Activated B cell treated with CpG ODN at 0.5 μM for 24 hours (primary cell): ENCODE measurements at regions not wholly inside any gene's neighbourhood (a gene's known extent, or its start where the extent isn't known, plus 50 kb on each side); places are given as distances from the start of the nearest gene placed in this dataset.

Experiments
- ATAC-seq: fragments of 200-7000 bp; cut with Tn5 transposase; one replicate; pipeline ENCODE4 v1.10.0; 2021; ENCODE audit warnings: low read depth, mild to moderate bottlenecking, moderate library complexity
- CTCF ChIA-PET: fragments of 350-600 bp; sonication (Branson Sonifier 250); formaldehyde crosslinking; loops from one replicate; lab custom pipeline; 2021; ENCODE audit warnings: antibody characterized with exemption; lab: Charles Lee
- POLR2A ChIA-PET: fragments of 350-600 bp; sonication (Branson Sonifier 250); formaldehyde crosslinking; loops from one replicate; lab custom pipeline; 2021; ENCODE audit warnings: antibody characterized with exemption; lab: Charles Lee
- DNase-seq: peaks from one replicate; pipeline ENCODE4 v3.0.0; 2022
- H3K27ac Mint-ChIP-seq: one replicate; pipeline ENCODE4 v1.8.0; 2020; ENCODE audit warnings: mixed read lengths
- H3K27me3 Mint-ChIP-seq: one replicate; pipeline ENCODE4 v1.8.0; 2021; ENCODE audit warnings: mixed read lengths
- H3K36me3 Mint-ChIP-seq: one replicate; pipeline ENCODE4 v1.8.0; 2021; ENCODE audit warnings: low read depth, mixed read lengths
- H3K4me1 Mint-ChIP-seq: one replicate; pipeline ENCODE4 v1.8.0; 2021; ENCODE audit warnings: mixed read lengths
- H3K4me3 Mint-ChIP-seq: one replicate; pipeline ENCODE4 v1.8.0; 2020; ENCODE audit warnings: mild to moderate bottlenecking, mixed read lengths
- H3K9me3 Mint-ChIP-seq: one replicate; pipeline ENCODE4 v1.8.0; 2020; ENCODE audit warnings: mixed read lengths
- CTCF ChIP-seq: fragments of 200-600 bp; IDR thresholded peaks from one replicate; pipeline ENCODE4 v1.8.0; 2022; ENCODE audit warnings: antibody characterized with exemption, mild to moderate bottlenecking
- intact Hi-C: fragments of 100-400 bp; cut with micrococcal nuclease; formaldehyde crosslinking; loops from one replicate; pipeline ENCODE4 v1.15.1; 2024

- H3K9me3 Mint-ChIP-seq = peaks cover 8% of the 10 kb centered on the region
- no peaks in the 10 kb centered on the region for H3K36me3 Mint-ChIP-seq
- ChIA-PET POLR2A (no interaction called here), CTCF (no interaction called here)
- no peak for DNase-seq
- no peak for ATAC-seq
- no peaks in the 10 kb centered on the region for H3K4me1 Mint-ChIP-seq
- intact Hi-C loops = no loop called here
- H3K4me3 Mint-ChIP-seq = no peak overlapping the region
- TF ChIP-seq CTCF = no peak
- H3K27me3 Mint-ChIP-seq = no peaks in the 10 kb centered on the region
- no peak overlapping the region for H3K27ac Mint-ChIP-seq
Observed at GRCh38 chr2:122519821-122520611, 764.6 kb downstream of the TSN start.

- H3K4me3 Mint-ChIP-seq = no peak overlapping the region
- H3K4me1 Mint-ChIP-seq = no peaks in the 10 kb centered on the region
- intact Hi-C loops = no loop called here
- TF ChIP-seq CTCF = no peak
- H3K36me3 Mint-ChIP-seq = no peaks in the 10 kb centered on the region
- ATAC-seq (no peak), DNase-seq (no peak)
- ChIA-PET POLR2A (no interaction called here), CTCF (no interaction called here)
- H3K9me3 Mint-ChIP-seq = peaks cover 5% of the 10 kb centered on the region
- no peak overlapping the region for H3K27ac Mint-ChIP-seq
- no peaks in the 10 kb centered on the region for H3K27me3 Mint-ChIP-seq
Observed at GRCh38 chr2:122523143-122523542, 767.7 kb downstream of the TSN start.

- H3K27ac Mint-ChIP-seq = no peak overlapping the region
- intact Hi-C loops = no loop called here
Observed at GRCh38 chr2:122523981-122524380, 768.5 kb downstream of the TSN start.

GRCh38 chr2:122525336-122525735 lies 769.9 kb downstream of the TSN start:
- peaks cover 5% of the 10 kb centered on the region for H3K9me3 Mint-ChIP-seq
- POLR2A ChIA-PET = no interaction called here
- CTCF ChIA-PET = no interaction called here
- no peaks in the 10 kb centered on the region for H3K4me1 Mint-ChIP-seq
- no peak overlapping the region for H3K27ac Mint-ChIP-seq
- ATAC-seq (no peak), DNase-seq (no peak)
- intact Hi-C loops = no loop called here
- no peak overlapping the region for H3K4me3 Mint-ChIP-seq
- no peaks in the 10 kb centered on the region for H3K36me3 Mint-ChIP-seq
- no peaks in the 10 kb centered on the region for H3K27me3 Mint-ChIP-seq
- no peak for TF ChIP-seq CTCF

More at GRCh38 chr2:122523981-122524380, 768.5 kb downstream of the TSN start:
- no peak for DNase-seq
- H3K4me3 Mint-ChIP-seq = no peak overlapping the region
- no peaks in the 10 kb centered on the region for H3K27me3 Mint-ChIP-seq
- POLR2A ChIA-PET = no interaction called here
- no peak for ATAC-seq
- H3K9me3 Mint-ChIP-seq = peaks cover 5% of the 10 kb centered on the region
- CTCF ChIA-PET = no interaction called here
- H3K36me3 Mint-ChIP-seq = no peaks in the 10 kb centered on the region
- H3K4me1 Mint-ChIP-seq = no peaks in the 10 kb centered on the region
- no peak for TF ChIP-seq CTCF

- ChIA-PET CTCF (no interaction called here), POLR2A (no interaction called here)
Observed at GRCh38 chr2:122528061-122528460, 772.6 kb downstream of the TSN start.

More at GRCh38 chr2:122528061-122528460, 772.6 kb downstream of the TSN start:
- Mint-ChIP-seq H3K4me1 (no peaks in the 10 kb centered on the region), H3K9me3 (peaks cover 8% of the 10 kb centered on the region), H3K27me3 (no peaks in the 10 kb centered on the region), H3K4me3 (no peak overlapping the region), H3K36me3 (no peaks in the 10 kb centered on the region), H3K27ac (no peak overlapping the region)
- no peak for DNase-seq
- TF ChIP-seq CTCF = no peak
- ATAC-seq = no peak
- intact Hi-C loops = no loop called here
